ENCODE measurements at regions not wholly inside any gene's neighbourhood (a gene's known extent, or its start where the extent isn't known, plus 50 kb on each side); places are given as distances from the start of the nearest gene placed in this dataset.
"Not testable (repeated sequence)": the region's sequence is repeated elsewhere in the genome, so short reads cannot be mapped to it uniquely, and the experiment has no call there.

- 83 to 100% methylated on average over 1 of the region's 1 CpG for WGBS, 2 donors
- Histone ChIP-seq H3K27ac (no peak overlapping the region), H3K4me3 (no peak overlapping the region), H3K9me3 (no peaks in the 10 kb centered on the region), H3K36me3 (no peaks in the 10 kb centered on the region), H3K4me1 (peaks cover 0 to under 1% (median 0%) of the 10 kb centered on the region in 3 donors), H3K27me3 (no peaks in the 10 kb centered on the region)
- TF ChIP-seq POLR2A (IDR thresholded peaks at IDR 0.05): no peak
- TF ChIP-seq, protein P1, sequence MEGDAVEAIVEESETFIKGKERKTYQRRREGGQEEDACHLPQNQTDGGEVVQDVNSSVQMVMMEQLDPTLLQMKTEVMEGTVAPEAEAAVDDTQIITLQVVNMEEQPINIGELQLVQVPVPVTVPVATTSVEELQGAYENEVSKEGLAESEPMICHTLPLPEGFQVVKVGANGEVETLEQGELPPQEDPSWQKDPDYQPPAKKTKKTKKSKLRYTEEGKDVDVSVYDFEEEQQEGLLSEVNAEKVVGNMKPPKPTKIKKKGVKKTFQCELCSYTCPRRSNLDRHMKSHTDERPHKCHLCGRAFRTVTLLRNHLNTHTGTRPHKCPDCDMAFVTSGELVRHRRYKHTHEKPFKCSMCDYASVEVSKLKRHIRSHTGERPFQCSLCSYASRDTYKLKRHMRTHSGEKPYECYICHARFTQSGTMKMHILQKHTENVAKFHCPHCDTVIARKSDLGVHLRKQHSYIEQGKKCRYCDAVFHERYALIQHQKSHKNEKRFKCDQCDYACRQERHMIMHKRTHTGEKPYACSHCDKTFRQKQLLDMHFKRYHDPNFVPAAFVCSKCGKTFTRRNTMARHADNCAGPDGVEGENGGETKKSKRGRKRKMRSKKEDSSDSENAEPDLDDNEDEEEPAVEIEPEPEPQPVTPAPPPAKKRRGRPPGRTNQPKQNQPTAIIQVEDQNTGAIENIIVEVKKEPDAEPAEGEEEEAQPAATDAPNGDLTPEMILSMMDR (IDR thresholded peaks at IDR 0.05): no peak
- intact Hi-C loops (cut with DNase I): no loop called here
- DNase-seq: no peak
Observed at GRCh38 chr2:185984670-185985069, 246.1 kb downstream of the FSIP2 start.

- H3K4me3 ChIP-seq; H3K36me3 ChIP-seq; H3K27me3 ChIP-seq; H3K27ac ChIP-seq; intact Hi-C loops (cut with DNase I); DNase-seq; H3K4me1 ChIP-seq; H3K9me3 ChIP-seq: not testable (repeated sequence)
- 76 to 94% methylated on average over 5 of the region's 5 CpGs for WGBS, 2 donors
Observed at GRCh38 chr2:185988907-185989306, 250.3 kb downstream of the FSIP2 start.

DNA sequence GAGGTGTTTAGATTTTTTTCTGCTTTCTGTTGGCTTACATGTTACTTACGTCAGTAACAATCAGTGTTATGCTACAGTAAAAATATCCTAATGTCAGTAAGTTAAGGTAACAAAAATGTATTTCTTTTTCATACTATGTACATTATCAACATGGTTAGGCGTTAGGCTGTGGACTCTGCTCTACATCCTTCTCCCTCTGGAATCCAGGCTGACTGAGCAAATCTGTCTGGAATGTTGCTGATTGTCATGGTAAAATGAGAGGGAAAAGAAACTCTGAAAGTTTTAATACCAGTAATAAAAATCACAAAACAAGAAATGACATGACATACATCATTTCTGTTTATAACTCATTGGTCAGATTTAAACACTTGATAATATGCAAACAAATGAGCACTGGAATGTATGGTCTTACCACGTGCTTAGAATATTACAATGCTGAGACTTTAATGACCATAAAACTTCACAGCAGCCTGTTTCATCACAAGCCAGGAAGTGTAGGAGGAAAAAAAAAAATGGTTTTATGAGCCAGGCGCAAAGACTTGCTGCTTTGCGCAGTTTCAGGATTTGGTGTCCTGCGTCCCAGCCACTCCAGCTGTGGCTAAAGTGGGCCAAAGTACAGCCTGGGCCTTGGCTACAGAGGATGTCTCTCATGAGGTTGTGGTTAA, 252.4 kb downstream of the FSIP2 start:
- Histone ChIP-seq H3K27me3 (no peaks in the 10 kb centered on the region), H3K27ac (no peak overlapping the region), H3K36me3 (no peaks in the 10 kb centered on the region), H3K4me1 (no peaks in the 10 kb centered on the region), H3K4me3 (no peak overlapping the region), H3K9me3 (no peaks in the 10 kb centered on the region)
- 91 to 92% methylated on average over 6 of the region's 6 CpGs for WGBS, 2 donors
- DNase-seq: no peak
- TF ChIP-seq, protein P1 (IDR thresholded peaks at IDR 0.05): no peak
- no peak for TF ChIP-seq POLR2A (IDR thresholded peaks at IDR 0.05)
- intact Hi-C loops (cut with DNase I): no loop called here

GRCh38 chr2:185998562-185999070, 260.0 kb downstream of the FSIP2 start:
- Histone ChIP-seq H3K4me1 (no peaks in the 10 kb centered on the region), H3K27ac (no peak overlapping the region), H3K9me3 (no peaks in the 10 kb centered on the region), H3K36me3 (no peaks in the 10 kb centered on the region), H3K4me3 (no peak overlapping the region), H3K27me3 (no peaks in the 10 kb centered on the region)
- TF ChIP-seq, protein P1 (IDR thresholded peaks at IDR 0.05): no peak
- no peak for TF ChIP-seq POLR2A (IDR thresholded peaks at IDR 0.05)
- intact Hi-C loops (cut with DNase I): no loop called here
- DNase-seq: no peak
- WGBS, 2 donors: 81% methylated on average over 2 of the region's 2 CpGs

DNA sequence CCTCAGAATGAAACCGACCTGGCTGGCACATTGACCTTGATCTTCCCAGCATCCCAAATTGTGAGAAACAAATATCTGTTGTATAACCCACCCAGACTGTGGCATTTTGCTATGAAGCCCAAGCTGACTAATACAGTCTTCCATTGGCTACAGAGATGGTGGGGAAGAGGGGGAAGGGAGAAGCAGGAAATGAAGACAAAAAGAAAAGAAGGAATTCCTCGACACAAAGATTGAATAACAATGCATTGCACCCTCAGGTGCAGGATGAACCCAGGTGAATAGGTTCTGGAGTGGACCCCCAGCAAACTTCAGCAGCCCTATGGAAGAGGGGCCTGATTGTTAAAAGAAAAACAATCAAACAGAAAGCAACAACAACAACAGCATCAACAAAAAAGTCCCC, 270.7 kb downstream of the FSIP2 start:
- WGBS, 2 donors: 69 to 71% methylated on average over 2 of the region's 2 CpGs
- DNase-seq: no peak
- H3K9me3 ChIP-seq: peaks cover 0 to 9% (median 0%) of the 10 kb centered on the region in 3 donors

More for the DNA sequence above, 270.7 kb downstream of the FSIP2 start:
- TF ChIP-seq, protein P1 (IDR thresholded peaks at IDR 0.05): no peak
- TF ChIP-seq POLR2A (IDR thresholded peaks at IDR 0.05): no peak
- intact Hi-C loops (cut with DNase I): no loop called here
- no peaks in the 10 kb centered on the region for H3K4me1 ChIP-seq
- H3K27me3 ChIP-seq: no peaks in the 10 kb centered on the region
- no peak overlapping the region for H3K4me3 ChIP-seq
- H3K36me3 ChIP-seq: no peaks in the 10 kb centered on the region
- H3K27ac ChIP-seq: no peak overlapping the region

Data from esophagus squamous epithelium (tissue), 5 donors.